Keratinocyte (primary cell): ENCODE measurements at regions not wholly inside any gene's neighbourhood (a gene's known extent, or its start where the extent isn't known, plus 50 kb on each side); places are given as distances from the start of the nearest gene placed in this dataset.

ENCODE experiments used
- DNase-seq: peaks from one replicate; pipeline ENCODE4 v3.0.0-alpha.2; 2011; ENCODE audit warnings: low read depth, missing footprints, low spot score
- FAIRE-seq: peaks from 2 replicates; lab custom pipeline; 2011; peaks lifted over from hg19 to GRCh38; lab: Jason Lieb, UNC
- H2AFZ ChIP-seq: 2 replicates; pipeline ENCODE4 v1.6.0; 2012; ENCODE audit warnings: low read length, control low read depth, inconsistent platforms; ENCODE audit not compliant: control insufficient read depth
- H3K27ac ChIP-seq: 2 replicates; pipeline ENCODE4 v1.5.1; 2011; ENCODE audit warnings: low read length; ENCODE audit not compliant: control insufficient read depth, insufficient read depth
- H3K27me3 ChIP-seq: 3 replicates; pipeline ENCODE4 v1.6.0; 2011; ENCODE audit warnings: low read length; ENCODE audit not compliant: control insufficient read depth, insufficient read depth; ENCODE audit errors: extremely low read depth
- H3K36me3 ChIP-seq, 2 experiments: 2 replicates in 1 of 2; 3 replicates in 1 of 2; pipeline ENCODE4 v1.5.1; 2011; ENCODE audit warnings: low read length in 2 of 2, mild to moderate bottlenecking in 1 of 2; ENCODE audit not compliant: control insufficient read depth in 2 of 2, insufficient read depth in 2 of 2; ENCODE audit errors: extremely low read depth in 1 of 2
- H3K4me1 ChIP-seq: 3 replicates; pipeline ENCODE4 v1.5.1; 2011; ENCODE audit warnings: low read length; ENCODE audit not compliant: control insufficient read depth, insufficient read depth; ENCODE audit errors: extremely low read depth
- H3K4me2 ChIP-seq: 3 replicates; pipeline ENCODE4 v1.6.0; 2011; ENCODE audit warnings: low read depth, low read length; ENCODE audit not compliant: control insufficient read depth, insufficient read depth; ENCODE audit errors: extremely low read depth
- H3K4me3 ChIP-seq, 3 experiments: fragments of 200-600 bp in 1 of 3; sonication (generic) in 1 of 3; 2 replicates in 2 of 3; 3 replicates in 1 of 3; pipeline ENCODE4 v1.5.1; 2011 to 2016; ENCODE audit warnings: low read length in 3 of 3, mild to moderate bottlenecking in 3 of 3, control low read depth in 2 of 3, inconsistent platforms in 1 of 3, low read depth in 1 of 3, mixed read lengths in 1 of 3, mixed run types in 1 of 3, moderate library complexity in 1 of 3; ENCODE audit not compliant: control insufficient read depth in 2 of 3, insufficient read depth in 2 of 3; ENCODE audit errors: extremely low read depth in 1 of 3
- H3K79me2 ChIP-seq: 2 replicates; pipeline ENCODE4 v1.6.0; 2012; ENCODE audit warnings: low read length; ENCODE audit not compliant: control insufficient read depth, insufficient read depth
- H3K9ac ChIP-seq: 3 replicates; pipeline ENCODE4 v1.6.0; 2011; ENCODE audit warnings: low read length; ENCODE audit not compliant: control insufficient read depth, insufficient read depth; ENCODE audit errors: extremely low read depth
- H3K9me1 ChIP-seq: 3 replicates; pipeline ENCODE4 v1.6.0; 2011; ENCODE audit warnings: low read length; ENCODE audit not compliant: control insufficient read depth, insufficient read depth; ENCODE audit errors: extremely low read depth
- H3K9me3 ChIP-seq: 2 replicates; pipeline ENCODE4 v1.5.1; 2012; ENCODE audit warnings: low read depth, low read length; ENCODE audit not compliant: control insufficient read depth
- H4K20me1 ChIP-seq: 3 replicates; pipeline ENCODE4 v1.6.0; 2011; ENCODE audit warnings: low read length; ENCODE audit not compliant: control insufficient read depth, insufficient read depth; ENCODE audit errors: extremely low read depth
- CTCF ChIP-seq, 3 experiments: IDR thresholded peaks in 1 of 3; conservative IDR thresholded peaks in 1 of 3; optimal IDR thresholded peaks in 1 of 3; 2 replicates in 2 of 3; 3 replicates in 1 of 3; pipeline versions ENCODE3 to v1.5.1; 2011; ENCODE audit warnings: low read length in 3 of 3, mild to moderate bottlenecking in 3 of 3, moderate library complexity in 2 of 3, control low read depth in 1 of 3, inconsistent platforms in 1 of 3; ENCODE audit not compliant: insufficient read depth in 2 of 3; ENCODE audit errors: extremely low read depth in 1 of 3
- EZH2 ChIP-seq: IDR thresholded peaks from one replicate; pipeline ENCODE4 v1.6.1; 2012; ENCODE audit warnings: inconsistent platforms, mild to moderate bottlenecking, low read length, moderate library complexity
- dilution Hi-C: fragments of 300-500 bp; cut with MboI; formaldehyde crosslinking; loops from one replicate; pipeline ENCODE4 v1.7.0; 2020; ENCODE audit warnings: low sequenced_read_pairs; ENCODE audit not compliant: extremely low pct_ligation_motif_present

GRCh38 chr12:93050026-93050747, 121.1 kb upstream of the EEA1 start:
- Histone ChIP-seq H3K9me3 (no peaks in the 10 kb centered on the region), H3K27ac (no peak overlapping the region), H3K4me3 (no peak overlapping the region), H3K9ac (no peak overlapping the region), H3K9me1 (no peaks in the 10 kb centered on the region), H3K79me2 (no peaks in the 10 kb centered on the region), H2AFZ (no peak overlapping the region), H3K36me3 (no peaks in the 10 kb centered on the region), H3K4me2 (no peak overlapping the region), H3K4me1 (peaks cover 8% of the 10 kb centered on the region), H3K27me3 (no peaks in the 10 kb centered on the region), H4K20me1 (no peaks in the 10 kb centered on the region)
- TF ChIP-seq CTCF (optimal IDR thresholded peaks at IDR 0.05 in 1 of 3, IDR thresholded peaks at IDR 0.05 in 1 of 3, conservative IDR thresholded peaks at IDR 0.05 in 1 of 3; ENCODE audit: extremely low read depth in 1 of 3, insufficient read depth in 2 of 3, low read length in 3 of 3) (no peak), EZH2 (no peak)
- FAIRE-seq: no peak
- no peak for DNase-seq
- dilution Hi-C loops: no loop called here

- Histone ChIP-seq H3K9ac (no peak overlapping the region), H3K27ac (no peak overlapping the region), H3K27me3 (no peaks in the 10 kb centered on the region), H3K9me3 (no peaks in the 10 kb centered on the region), H3K4me1 (peaks cover 8% of the 10 kb centered on the region), H3K4me2 (no peak overlapping the region), H3K79me2 (no peaks in the 10 kb centered on the region), H3K36me3 (no peaks in the 10 kb centered on the region), H3K4me3 (no peak overlapping the region), H2AFZ (no peak overlapping the region), H4K20me1 (no peaks in the 10 kb centered on the region), H3K9me1 (no peaks in the 10 kb centered on the region)
- TF ChIP-seq CTCF (optimal IDR thresholded peaks at IDR 0.05 in 1 of 3, IDR thresholded peaks at IDR 0.05 in 1 of 3, conservative IDR thresholded peaks at IDR 0.05 in 1 of 3; ENCODE audit: extremely low read depth in 1 of 3, insufficient read depth in 2 of 3, low read length in 3 of 3) (no peak), EZH2 (no peak)
- DNase-seq: no peak
- dilution Hi-C loops: no loop called here
- FAIRE-seq: no peak
Measured at GRCh38 chr12:93050748-93051081, 121.6 kb upstream of the EEA1 start.
